IPS-15b (cell line): ENCODE measurements at regions not wholly inside any gene's neighbourhood (a gene's known extent, or its start where the extent isn't known, plus 50 kb on each side); places are given as distances from the start of the nearest gene placed in this dataset.
"Not testable (repeated sequence)": the region's sequence is repeated elsewhere in the genome, so short reads cannot be mapped to it uniquely, and the experiment has no call there.

ENCODE experiments used
- H3K27me3 ChIP-seq: one replicate; pipeline ENCODE4 v1.6.1; 2013; ENCODE audit warnings: low read length; ENCODE audit not compliant: control insufficient read depth, insufficient read depth
- H3K36me3 ChIP-seq: one replicate; pipeline ENCODE4 v1.6.1; 2013; ENCODE audit warnings: low read length; ENCODE audit not compliant: control insufficient read depth, insufficient read depth
- H3K4me1 ChIP-seq: one replicate; pipeline ENCODE4 v1.6.1; 2013; ENCODE audit warnings: mild to moderate bottlenecking, low read length; ENCODE audit not compliant: control insufficient read depth, insufficient read depth
- H3K4me3 ChIP-seq: one replicate; pipeline ENCODE4 v1.5.1; 2013; ENCODE audit warnings: low read depth, low read length
- H3K9ac ChIP-seq: one replicate; pipeline ENCODE4 v1.6.1; 2013; ENCODE audit warnings: low read depth, mild to moderate bottlenecking, low read length
- H3K9me3 ChIP-seq: one replicate; pipeline ENCODE4 v1.6.1; 2013; ENCODE audit warnings: mild to moderate bottlenecking, low read length; ENCODE audit not compliant: control insufficient read depth, insufficient read depth

GRCh38 chr10:2790396-2791188 is 276.8 kb upstream of the PFKP start:
- Histone ChIP-seq H3K9me3 (no peaks in the 10 kb centered on the region), H3K27me3 (no peaks in the 10 kb centered on the region), H3K9ac (no peak overlapping the region), H3K36me3 (no peaks in the 10 kb centered on the region), H3K4me3 (no peak overlapping the region), H3K4me1 (no peaks in the 10 kb centered on the region)

GRCh38 chr10:2786251-2786650 is 281.1 kb upstream of the PFKP start:
- no peaks in the 10 kb centered on the region for H3K9me3 ChIP-seq

DNA sequence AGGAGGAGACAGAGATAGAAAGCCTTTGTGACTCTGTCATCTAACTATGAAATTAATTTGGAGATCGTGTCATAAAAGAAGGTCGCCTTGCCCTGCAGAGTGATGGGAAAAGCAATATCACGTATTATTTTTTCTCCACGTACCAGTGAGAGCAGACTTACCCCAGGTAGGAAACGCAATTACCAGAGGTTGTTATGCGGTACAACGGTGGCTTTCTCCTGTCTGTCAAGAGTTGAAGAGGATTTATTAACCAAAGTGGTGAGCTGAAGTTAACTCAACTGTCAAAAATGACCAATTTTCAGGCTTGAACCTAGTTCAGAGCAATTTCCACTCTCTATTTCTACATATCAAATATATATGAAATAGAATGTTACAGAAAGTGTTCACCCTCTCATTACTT is 282.6 kb upstream of the PFKP start:
- Histone ChIP-seq H3K4me3 (no peak overlapping the region), H3K9ac (no peak overlapping the region), H3K4me1 (no peaks in the 10 kb centered on the region), H3K27me3 (no peaks in the 10 kb centered on the region), H3K36me3 (no peaks in the 10 kb centered on the region), H3K9me3 (no peaks in the 10 kb centered on the region)

More at GRCh38 chr10:2786251-2786650, 281.1 kb upstream of the PFKP start:
- H3K4me1 ChIP-seq, result no peaks in the 10 kb centered on the region
- no peak overlapping the region for H3K4me3 ChIP-seq
- H3K36me3 ChIP-seq, result no peaks in the 10 kb centered on the region
- H3K27me3 ChIP-seq, result no peaks in the 10 kb centered on the region
- H3K9ac ChIP-seq, result no peak overlapping the region

DNA sequence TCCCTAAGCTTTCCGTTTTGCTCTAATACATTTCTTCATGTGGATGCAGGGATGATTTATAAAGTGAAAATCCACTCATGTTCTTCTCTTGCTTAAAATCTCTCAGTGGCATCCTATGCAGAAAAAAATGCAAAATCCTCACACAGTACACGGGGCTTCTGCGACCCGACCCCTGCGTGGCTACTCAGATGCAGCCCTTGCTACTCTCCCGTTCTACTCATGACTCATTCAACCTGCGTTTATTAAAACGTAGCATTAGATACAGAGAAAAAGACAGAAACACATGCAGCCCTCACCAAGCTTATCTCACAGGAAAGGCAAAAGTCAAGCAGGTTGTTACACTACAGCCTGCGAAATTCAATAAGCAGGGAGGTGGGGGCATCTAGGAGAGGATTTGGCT is 284.4 kb upstream of the PFKP start:
- Histone ChIP-seq H3K9me3 (no peaks in the 10 kb centered on the region), H3K4me3 (no peak overlapping the region), H3K4me1 (no peaks in the 10 kb centered on the region), H3K27me3 (no peaks in the 10 kb centered on the region), H3K9ac (no peak overlapping the region), H3K36me3 (no peaks in the 10 kb centered on the region)

DNA sequence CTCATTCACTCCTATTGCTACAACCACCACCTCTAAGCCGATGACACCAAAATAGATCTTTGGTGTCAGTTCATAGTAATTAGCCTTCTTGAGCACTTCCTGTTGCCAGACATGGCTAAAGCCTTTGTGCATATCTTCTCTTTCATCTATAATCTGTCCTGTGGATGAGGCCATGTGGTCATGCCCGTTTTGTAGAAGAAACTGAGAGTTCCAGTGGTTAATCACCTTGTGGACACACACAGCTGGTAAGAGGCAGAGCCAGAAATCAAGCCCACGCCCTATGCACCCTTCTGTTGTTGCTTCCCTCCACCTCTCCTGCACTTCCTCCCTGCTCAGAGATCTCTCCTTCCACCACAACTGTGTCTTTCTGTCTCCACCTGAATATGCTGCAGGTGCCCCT is 285.1 kb upstream of the PFKP start:
- Histone ChIP-seq H3K9me3 (no peaks in the 10 kb centered on the region), H3K9ac (no peak overlapping the region), H3K4me3 (no peak overlapping the region), H3K36me3 (no peaks in the 10 kb centered on the region), H3K27me3 (no peaks in the 10 kb centered on the region), H3K4me1 (no peaks in the 10 kb centered on the region)

- Histone ChIP-seq H3K9ac (no peak overlapping the region), H3K4me1 (no peaks in the 10 kb centered on the region), H3K4me3 (no peak overlapping the region), H3K27me3 (no peaks in the 10 kb centered on the region), H3K36me3 (no peaks in the 10 kb centered on the region), H3K9me3 (no peaks in the 10 kb centered on the region)
Observed at GRCh38 chr10:2777666-2778355, 289.5 kb upstream of the PFKP start.

DNA sequence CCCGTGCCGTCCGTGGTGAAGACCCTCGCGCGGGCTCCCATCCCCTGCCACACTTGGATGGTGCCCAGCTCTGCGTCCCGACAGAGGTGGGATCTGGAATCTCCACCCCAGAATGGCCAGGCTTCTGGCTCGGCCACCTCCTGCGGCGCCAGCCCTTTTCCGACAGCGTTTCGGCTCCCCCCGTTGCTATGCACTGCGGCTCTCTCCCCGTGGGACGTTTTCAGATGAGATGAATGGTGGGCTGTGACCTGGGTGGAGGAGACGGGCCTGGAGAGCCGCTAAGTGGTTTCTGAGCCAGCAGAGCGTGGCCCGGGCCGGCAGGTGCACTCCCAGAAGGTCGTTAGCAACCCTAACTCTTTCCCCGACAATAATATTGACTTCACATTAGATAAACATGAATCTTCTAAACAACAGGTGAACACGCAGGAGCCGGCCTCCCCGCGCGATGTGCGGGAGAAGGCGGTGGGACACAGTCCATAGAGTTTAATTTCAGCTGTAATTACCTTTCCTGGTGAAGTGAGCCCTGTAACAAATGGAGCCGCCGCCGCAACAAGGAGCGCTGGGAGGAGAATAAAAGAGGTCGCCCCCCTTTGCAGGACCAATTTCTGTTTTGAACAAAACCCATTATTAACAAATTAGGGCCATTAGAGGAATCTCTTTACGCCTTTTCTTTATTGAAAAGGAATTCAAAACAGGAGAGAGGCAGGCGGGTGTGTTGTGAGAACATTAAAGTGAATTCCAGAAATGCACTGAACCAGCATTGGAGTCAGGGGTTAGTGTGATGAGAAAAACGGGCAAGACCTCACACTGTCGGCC is 294.3 kb upstream of the PFKP start:
- Histone ChIP-seq H3K4me3 (no peak overlapping the region), H3K9ac (no peak overlapping the region), H3K4me1 (no peaks in the 10 kb centered on the region), H3K36me3 (no peaks in the 10 kb centered on the region), H3K27me3 (no peaks in the 10 kb centered on the region), H3K9me3 (no peaks in the 10 kb centered on the region)

GRCh38 chr10:2772135-2772534 is 295.2 kb upstream of the PFKP start:
- H3K9ac ChIP-seq, result no peak overlapping the region
- no peaks in the 10 kb centered on the region for H3K36me3 ChIP-seq
- H3K4me3 ChIP-seq, result no peak overlapping the region
- H3K4me1 ChIP-seq, result no peaks in the 10 kb centered on the region
- H3K27me3 ChIP-seq, result no peaks in the 10 kb centered on the region
- H3K9me3 ChIP-seq, result no peaks in the 10 kb centered on the region

GRCh38 chr10:2767293-2767692 is 300.1 kb upstream of the PFKP start:
- H3K9ac ChIP-seq, H3K4me1 ChIP-seq, H3K36me3 ChIP-seq, H3K4me3 ChIP-seq, H3K9me3 ChIP-seq, H3K27me3 ChIP-seq: not testable (repeated sequence)

GRCh38 chr10:2761971-2762370 is 305.4 kb upstream of the PFKP start:
- Histone ChIP-seq H3K36me3 (no peaks in the 10 kb centered on the region), H3K4me1 (no peaks in the 10 kb centered on the region), H3K9me3 (no peaks in the 10 kb centered on the region), H3K4me3 (no peak overlapping the region), H3K27me3 (no peaks in the 10 kb centered on the region), H3K9ac (no peak overlapping the region)

- Histone ChIP-seq H3K9ac (no peak overlapping the region), H3K4me1 (no peaks in the 10 kb centered on the region), H3K27me3 (no peaks in the 10 kb centered on the region), H3K9me3 (no peaks in the 10 kb centered on the region), H3K36me3 (no peaks in the 10 kb centered on the region), H3K4me3 (no peak overlapping the region)
Observed at GRCh38 chr10:2761311-2761710, 306.0 kb upstream of the PFKP start.
